SU-DHL-6 (cell line): ENCODE measurements at regions not wholly inside any gene's neighbourhood (a gene's known extent, or its start where the extent isn't known, plus 50 kb on each side); places are given as distances from the start of the nearest gene placed in this dataset.

Source experiments
- H2AFZ ChIP-seq: fragments of 200-600 bp; sonication (generic); 2 replicates; pipeline ENCODE4 v1.6.1; 2014; ENCODE audit warnings: low read depth, mild to moderate bottlenecking, moderate library complexity, mixed read lengths, antibody characterized with exemption, low read length; ENCODE audit not compliant: severe bottlenecking
- H3F3A ChIP-seq: fragments of 200-600 bp; shearing (Covaris generic); 2 replicates; pipeline ENCODE4 v1.6.0; 2016; ENCODE audit warnings: antibody characterized with exemption, mild to moderate bottlenecking; ENCODE audit not compliant: insufficient read depth
- H3K27ac ChIP-seq: fragments of 200-600 bp; sonication (generic); 2 replicates; pipeline ENCODE4 v1.5.1; 2016; ENCODE audit warnings: low read depth, mild to moderate bottlenecking, low read length, moderate library complexity, mixed read lengths
- H3K27me3 ChIP-seq: fragments of 200-600 bp; sonication (generic), shearing (Covaris generic); 2 replicates; pipeline ENCODE4 v1.6.0; 2014; ENCODE audit warnings: mild to moderate bottlenecking, low read length
- H3K36me3 ChIP-seq: fragments of 200-600 bp; sonication (generic); 2 replicates; pipeline ENCODE4 v1.6.1; 2014; ENCODE audit warnings: mild to moderate bottlenecking, low read length, mixed read lengths
- H3K4me2 ChIP-seq: fragments of 300-600, 200-600 bp; shearing (Covaris generic), sonication (generic); 2 replicates; pipeline ENCODE4 v1.6.0; 2014; ENCODE audit warnings: low read length, low read depth, mild to moderate bottlenecking; ENCODE audit not compliant: poor library complexity, severe bottlenecking
- H3K4me3 ChIP-seq: fragments of 200-600 bp; sonication (generic); 2 replicates; pipeline ENCODE4 v1.5.1; 2014; ENCODE audit warnings: antibody characterized with exemption, low read length, mild to moderate bottlenecking, mixed read lengths; ENCODE audit not compliant: insufficient read depth, poor library complexity, severe bottlenecking
- H3K79me2 ChIP-seq: fragments of 200-600 bp; sonication (generic); 2 replicates; pipeline ENCODE4 v1.6.1; 2014; ENCODE audit warnings: mild to moderate bottlenecking, low read length, moderate library complexity; ENCODE audit not compliant: insufficient read depth
- H3K9ac ChIP-seq: fragments of 200-600 bp; sonication (generic); 2 replicates; pipeline ENCODE4 v1.7.0; 2014; ENCODE audit warnings: mild to moderate bottlenecking, low read length
- H3K9me2 ChIP-seq: fragments of 200-600 bp; sonication (generic); replicated peaks from 2 replicates; pipeline ENCODE4 v1.6.1; 2014; ENCODE audit warnings: low read length; ENCODE audit not compliant: insufficient read depth
- H3K9me3 ChIP-seq: fragments of 200-600 bp; sonication (generic); 2 replicates; pipeline ENCODE4 v1.6.1; 2014; ENCODE audit warnings: low read length, mixed read lengths; ENCODE audit not compliant: insufficient read depth
- H4K20me1 ChIP-seq: fragments of 200-600 bp; sonication (generic); 2 replicates; pipeline ENCODE4 v1.6.1; 2014; ENCODE audit warnings: low read depth, mild to moderate bottlenecking, antibody characterized with exemption, low read length, moderate library complexity, mixed read lengths
- EZH2phosphoT487 ChIP-seq: fragments of 200-600 bp; sonication (generic), shearing (Covaris generic); conservative IDR thresholded peaks from 2 replicates; pipeline ENCODE4 v1.6.1; 2018; ENCODE audit warnings: mild to moderate bottlenecking, antibody characterized with exemption, low read length, moderate library complexity, mixed read lengths
- TF ChIP-seq, protein P1 (sequence below): fragments of 200-600 bp; sonication (generic); IDR thresholded peaks from one replicate; pipeline ENCODE4 v1.5.1; 2017; ENCODE audit warnings: antibody characterized with exemption, mild to moderate bottlenecking, low read length, moderate library complexity; ENCODE audit not compliant: insufficient read depth, poor library complexity, severe bottlenecking

DNA sequence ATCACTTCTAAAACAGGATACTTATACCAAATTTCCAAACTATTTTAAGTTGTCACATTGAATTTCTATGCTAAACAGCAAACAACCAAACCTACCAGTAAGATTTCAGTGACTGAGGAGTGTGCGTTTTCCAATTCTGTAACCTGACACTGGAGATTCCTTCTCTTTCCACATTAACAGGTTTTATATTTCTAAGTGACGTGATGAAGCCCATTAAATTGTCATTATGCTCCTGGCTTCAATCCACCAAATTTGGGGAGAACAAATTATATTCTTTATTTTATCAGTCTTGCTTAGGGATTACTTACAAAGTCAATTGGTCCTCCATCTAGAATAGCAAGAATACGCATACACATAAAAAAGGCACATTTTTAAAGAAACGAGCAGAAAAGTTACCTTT is 764.8 kb upstream of the NR2F2 start:
- no peak overlapping the region for H3K9ac ChIP-seq
- no peak overlapping the region for H2AFZ ChIP-seq
- H3K9me2 ChIP-seq: no peaks in the 10 kb centered on the region
- no peak overlapping the region for H3K4me2 ChIP-seq
- no peak overlapping the region for H3K4me3 ChIP-seq
- no peaks in the 10 kb centered on the region for H3K9me3 ChIP-seq
- TF ChIP-seq, protein P1, sequence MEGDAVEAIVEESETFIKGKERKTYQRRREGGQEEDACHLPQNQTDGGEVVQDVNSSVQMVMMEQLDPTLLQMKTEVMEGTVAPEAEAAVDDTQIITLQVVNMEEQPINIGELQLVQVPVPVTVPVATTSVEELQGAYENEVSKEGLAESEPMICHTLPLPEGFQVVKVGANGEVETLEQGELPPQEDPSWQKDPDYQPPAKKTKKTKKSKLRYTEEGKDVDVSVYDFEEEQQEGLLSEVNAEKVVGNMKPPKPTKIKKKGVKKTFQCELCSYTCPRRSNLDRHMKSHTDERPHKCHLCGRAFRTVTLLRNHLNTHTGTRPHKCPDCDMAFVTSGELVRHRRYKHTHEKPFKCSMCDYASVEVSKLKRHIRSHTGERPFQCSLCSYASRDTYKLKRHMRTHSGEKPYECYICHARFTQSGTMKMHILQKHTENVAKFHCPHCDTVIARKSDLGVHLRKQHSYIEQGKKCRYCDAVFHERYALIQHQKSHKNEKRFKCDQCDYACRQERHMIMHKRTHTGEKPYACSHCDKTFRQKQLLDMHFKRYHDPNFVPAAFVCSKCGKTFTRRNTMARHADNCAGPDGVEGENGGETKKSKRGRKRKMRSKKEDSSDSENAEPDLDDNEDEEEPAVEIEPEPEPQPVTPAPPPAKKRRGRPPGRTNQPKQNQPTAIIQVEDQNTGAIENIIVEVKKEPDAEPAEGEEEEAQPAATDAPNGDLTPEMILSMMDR: no peak
- no peak for TF ChIP-seq EZH2phosphoT487
- H3K27me3 ChIP-seq: no peaks in the 10 kb centered on the region
- no peak overlapping the region for H3K27ac ChIP-seq
- no peaks in the 10 kb centered on the region for H3K36me3 ChIP-seq
- H3F3A ChIP-seq: no peaks in the 10 kb centered on the region
- no peaks in the 10 kb centered on the region for H4K20me1 ChIP-seq
- H3K79me2 ChIP-seq: no peaks in the 10 kb centered on the region

DNA sequence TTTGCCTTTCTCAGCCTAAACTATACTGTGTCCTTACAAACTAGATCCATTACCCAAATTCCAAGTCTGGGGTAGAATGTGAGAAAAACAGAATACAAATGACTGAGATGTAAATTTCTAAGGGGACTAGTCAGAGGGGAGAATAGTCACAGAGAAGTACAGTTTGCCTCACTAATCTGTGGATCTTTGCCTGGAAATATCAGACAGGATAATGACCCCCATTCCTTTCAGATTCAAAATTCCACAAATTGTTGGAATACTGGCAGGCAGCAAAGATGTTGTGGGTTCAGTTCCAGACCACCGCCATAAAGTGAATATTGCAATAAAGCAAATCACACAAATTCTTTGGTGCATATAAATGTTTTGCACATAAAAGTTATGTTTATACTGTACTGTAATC is 762.8 kb upstream of the NR2F2 start:
- H4K20me1 ChIP-seq: no peaks in the 10 kb centered on the region
- no peaks in the 10 kb centered on the region for H3K9me2 ChIP-seq
- H3K4me3 ChIP-seq: no peak overlapping the region
- no peaks in the 10 kb centered on the region for H3F3A ChIP-seq
- H3K9me3 ChIP-seq: no peaks in the 10 kb centered on the region
- no peaks in the 10 kb centered on the region for H3K36me3 ChIP-seq
- H3K27ac ChIP-seq: no peak overlapping the region
- no peak overlapping the region for H2AFZ ChIP-seq
- H3K79me2 ChIP-seq: no peaks in the 10 kb centered on the region
- H3K27me3 ChIP-seq: no peaks in the 10 kb centered on the region
- H3K9ac ChIP-seq: no peak overlapping the region
- no peak for TF ChIP-seq EZH2phosphoT487
- TF ChIP-seq, protein P1: no peak
- no peak overlapping the region for H3K4me2 ChIP-seq

DNA sequence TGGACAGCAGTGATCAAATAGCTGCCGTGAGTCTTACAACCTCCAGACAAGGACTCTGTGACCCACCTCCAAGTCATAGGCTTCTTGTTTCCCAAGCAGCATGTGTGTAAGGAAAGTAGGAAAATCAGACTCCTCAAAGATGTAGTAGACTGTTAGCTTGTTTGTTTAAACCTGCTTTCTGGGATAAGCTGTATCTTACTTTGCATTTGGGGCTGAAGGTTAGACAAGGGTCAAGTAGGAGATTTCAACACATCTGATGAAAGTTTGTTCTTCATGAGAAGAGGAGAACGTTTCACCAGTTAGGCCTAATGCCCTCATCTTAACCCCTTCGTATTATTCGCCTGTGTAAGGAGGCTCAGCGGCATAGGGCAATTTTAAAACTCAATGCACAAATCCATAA is 756.4 kb upstream of the NR2F2 start:
- Histone ChIP-seq H4K20me1 (no peaks in the 10 kb centered on the region), H3K4me2 (no peak overlapping the region), H3K9ac (no peak overlapping the region), H3F3A (no peaks in the 10 kb centered on the region), H3K4me3 (no peak overlapping the region), H3K27ac (no peak overlapping the region), H3K27me3 (no peaks in the 10 kb centered on the region), H3K79me2 (no peaks in the 10 kb centered on the region), H3K9me3 (no peaks in the 10 kb centered on the region), H3K9me2 (no peaks in the 10 kb centered on the region), H3K36me3 (no peaks in the 10 kb centered on the region), H2AFZ (no peak overlapping the region)
- TF ChIP-seq, protein P1: no peak
- TF ChIP-seq EZH2phosphoT487: no peak

DNA sequence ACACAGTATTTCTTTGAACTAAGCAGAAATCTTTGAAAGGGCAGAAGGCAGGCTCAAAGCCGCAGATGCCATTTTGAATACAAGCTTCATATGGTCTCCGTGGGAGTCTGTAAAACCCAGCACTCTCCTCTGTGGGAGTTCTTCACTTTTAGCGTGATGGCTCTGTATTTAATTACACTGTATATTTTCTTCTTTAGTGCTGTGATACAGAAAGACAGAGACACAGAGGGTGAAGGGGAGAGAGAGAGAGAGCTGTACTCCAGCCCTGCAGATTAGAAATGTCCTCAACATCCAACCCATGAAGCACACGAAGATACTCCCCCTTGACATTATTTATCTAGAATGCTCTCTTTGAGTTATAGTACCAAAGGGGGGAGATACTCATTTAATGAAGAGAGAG is 752.6 kb upstream of the NR2F2 start:
- no peak overlapping the region for H3K9ac ChIP-seq
- no peak overlapping the region for H3K4me2 ChIP-seq
- H3K27ac ChIP-seq: no peak overlapping the region
- no peak overlapping the region for H3K4me3 ChIP-seq
- H3K27me3 ChIP-seq: no peaks in the 10 kb centered on the region
- H4K20me1 ChIP-seq: no peaks in the 10 kb centered on the region
- H3K9me3 ChIP-seq: no peaks in the 10 kb centered on the region
- TF ChIP-seq, protein P1: no peak
- TF ChIP-seq EZH2phosphoT487: no peak
- H2AFZ ChIP-seq: no peak overlapping the region
- no peaks in the 10 kb centered on the region for H3K9me2 ChIP-seq
- H3F3A ChIP-seq: no peaks in the 10 kb centered on the region
- H3K36me3 ChIP-seq: no peaks in the 10 kb centered on the region
- no peaks in the 10 kb centered on the region for H3K79me2 ChIP-seq
